SJSA1 (cell line): ENCODE measurements at regions not wholly inside any gene's neighbourhood (a gene's known extent, or its start where the extent isn't known, plus 50 kb on each side); places are given as distances from the start of the nearest gene placed in this dataset.

Experiments
- DNase-seq, 2 experiments: peaks; one replicate each; pipeline ENCODE4 v3.0.0-alpha.2; 2015 to 2020; ENCODE audit warnings: low spot score in 2 of 2, low read depth in 1 of 2
- H3K27ac ChIP-seq: fragments of 250-450 bp; sonication (Bioruptor Pico); 2 replicates; pipeline ENCODE4 v1.5.1; 2020; ENCODE audit warnings: mild to moderate bottlenecking, moderate library complexity
- H3K27me3 ChIP-seq: fragments of 250-450 bp; sonication (Bioruptor Pico); replicated peaks from 2 replicates; pipeline ENCODE4 v1.5.1; 2020; ENCODE audit warnings: mild to moderate bottlenecking, moderate library complexity
- H3K36me3 ChIP-seq: fragments of 250-450 bp; sonication (Bioruptor Pico); 2 replicates; pipeline ENCODE4 v1.5.1; 2020; ENCODE audit warnings: mild to moderate bottlenecking
- H3K4me1 ChIP-seq: fragments of 250-450 bp; sonication (Bioruptor Pico); replicated peaks from 2 replicates; pipeline ENCODE4 v1.6.1; 2021; ENCODE audit warnings: mild to moderate bottlenecking
- H3K4me3 ChIP-seq: fragments of 250-450 bp; sonication (Bioruptor Pico); 2 replicates; pipeline ENCODE4 v1.5.1; 2020; ENCODE audit warnings: mild to moderate bottlenecking
- H3K9me3 ChIP-seq: fragments of 250-450 bp; sonication (Bioruptor Pico); replicated peaks from 2 replicates; pipeline ENCODE4 v1.5.1; 2020; ENCODE audit warnings: mild to moderate bottlenecking

DNA sequence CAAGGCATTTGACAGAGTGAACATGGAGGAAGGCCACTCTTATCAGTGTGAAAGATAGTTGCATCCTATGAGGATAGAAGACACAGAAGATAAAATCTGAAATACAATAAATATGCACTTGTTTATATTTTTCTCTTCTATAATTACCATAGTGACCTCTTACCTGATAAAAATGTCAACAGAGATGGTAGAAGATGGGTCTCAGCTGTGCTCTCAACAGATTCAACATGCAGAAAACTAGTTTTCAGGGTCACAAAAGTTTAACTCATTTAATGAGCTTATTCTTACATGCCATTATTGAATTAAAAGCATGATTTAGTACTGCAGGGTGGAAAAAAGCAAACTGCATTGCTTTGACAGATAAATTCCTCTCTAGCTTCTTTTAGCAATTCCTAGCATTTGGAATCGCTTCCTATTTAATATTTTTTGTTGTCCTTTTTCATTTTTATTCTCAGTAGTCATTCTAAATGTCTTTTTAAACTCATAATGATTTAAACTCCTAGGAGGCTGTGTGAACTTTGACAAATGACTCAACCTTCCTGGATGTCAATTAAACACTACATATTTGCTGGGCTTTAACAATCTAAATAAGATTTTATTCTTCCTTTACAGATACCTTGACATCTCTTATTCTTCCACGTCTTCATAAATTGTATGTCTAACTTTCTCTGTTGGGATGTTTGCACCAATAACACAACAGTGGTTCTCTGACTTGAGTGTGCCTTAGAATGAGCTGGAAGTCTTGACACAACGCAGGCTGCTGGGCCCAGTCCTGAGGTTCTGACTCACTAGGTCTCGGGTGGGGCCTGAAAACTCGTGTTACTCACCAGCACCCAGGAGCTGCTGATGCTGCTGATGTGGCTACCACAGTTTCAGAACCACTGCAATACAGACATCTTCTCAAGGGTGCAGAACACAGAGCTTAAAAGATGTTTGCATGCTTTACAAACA lies 565.5 kb upstream of the IGFBP3 start:
- Histone ChIP-seq H3K36me3 (no peaks in the 10 kb centered on the region), H3K27ac (peak overlapping the region; percentile 18; the same call in 1 of the 2 replicates), H3K9me3 (no peaks in the 10 kb centered on the region), H3K4me3 (no peak overlapping the region), H3K27me3 (no peaks in the 10 kb centered on the region), H3K4me1 (peaks cover 22% of the 10 kb centered on the region)
- peak; percentile 14 to 47 for DNase-seq

DNA sequence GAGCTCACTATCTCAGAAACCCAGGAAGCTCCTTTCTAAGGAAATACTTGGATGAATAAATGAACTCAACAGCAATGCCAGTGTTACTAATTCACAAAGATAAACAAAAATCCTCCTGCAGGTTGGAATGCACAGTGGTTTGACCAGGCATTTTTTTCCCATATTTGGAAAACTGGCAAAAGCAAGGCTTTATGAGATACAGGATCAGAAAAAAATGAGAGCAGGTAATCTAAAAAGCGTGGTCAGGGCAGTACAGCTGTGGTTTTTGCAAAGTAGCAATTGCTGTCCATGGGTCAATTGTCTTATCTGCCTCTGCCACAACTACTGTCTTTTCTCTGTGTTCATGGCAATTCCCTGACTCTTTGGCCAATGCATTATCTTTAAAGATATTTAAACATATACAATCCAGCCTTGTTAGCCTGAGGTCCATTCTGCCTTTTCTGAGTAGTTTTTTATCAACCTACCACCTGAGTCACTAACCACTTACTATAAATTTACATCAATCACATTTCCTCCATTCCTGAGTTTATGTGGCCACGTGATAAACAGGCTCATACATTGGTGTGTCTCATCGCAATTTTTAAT lies 564.5 kb upstream of the IGFBP3 start:
- H3K27me3 ChIP-seq = no peaks in the 10 kb centered on the region
- no peaks in the 10 kb centered on the region for H3K9me3 ChIP-seq
- peaks cover 22% of the 10 kb centered on the region for H3K4me1 ChIP-seq
- peak in 1 of 2 experiments; percentile 40 for DNase-seq
- no peaks in the 10 kb centered on the region for H3K36me3 ChIP-seq
- H3K27ac ChIP-seq = peak overlapping the region; percentile 18
- no peak overlapping the region for H3K4me3 ChIP-seq

DNA sequence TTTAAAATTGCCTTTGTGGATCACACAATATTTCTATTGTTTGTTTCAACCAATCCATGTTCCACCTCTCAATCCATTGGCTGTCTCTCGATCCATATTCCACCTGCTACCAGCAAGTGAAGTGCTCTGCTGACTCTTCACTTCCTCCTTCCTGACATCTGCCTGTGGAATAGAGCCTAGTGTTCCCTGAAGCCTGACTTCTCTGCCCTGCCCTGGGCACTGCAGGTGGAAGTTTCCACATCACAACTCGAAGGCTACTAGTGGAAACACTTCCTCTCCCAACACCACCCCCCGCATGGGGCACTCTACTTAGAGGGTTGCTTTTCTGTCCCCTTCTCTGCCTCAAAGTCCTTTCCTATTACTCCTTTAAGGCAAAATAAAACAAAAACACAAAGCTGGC lies 563.8 kb upstream of the IGFBP3 start:
- Histone ChIP-seq H3K9me3 (no peaks in the 10 kb centered on the region), H3K27me3 (no peaks in the 10 kb centered on the region), H3K27ac (peak overlapping the region; percentile 18; the same call in 1 of the 2 replicates), H3K36me3 (no peaks in the 10 kb centered on the region), H3K4me1 (peaks cover 22% of the 10 kb centered on the region), H3K4me3 (no peak overlapping the region)
- DNase-seq = no peak

GRCh38 chr7:46480619-46481018 lies 559.5 kb upstream of the IGFBP3 start:
- no peak for DNase-seq
- no peak overlapping the region for H3K27ac ChIP-seq
- no peak overlapping the region for H3K4me3 ChIP-seq
- peaks cover 7% of the 10 kb centered on the region for H3K4me1 ChIP-seq
- H3K9me3 ChIP-seq = no peaks in the 10 kb centered on the region
- no peaks in the 10 kb centered on the region for H3K36me3 ChIP-seq
- no peaks in the 10 kb centered on the region for H3K27me3 ChIP-seq

- no peaks in the 10 kb centered on the region for H3K4me1 ChIP-seq
- H3K27ac ChIP-seq = no peak overlapping the region
- H3K4me3 ChIP-seq = no peak overlapping the region
- DNase-seq = no peak
- 0 out of 2 replicates have a peak, but pooled peaks cover 2% of the 10 kb centered on the region for H3K9me3 ChIP-seq
- H3K36me3 ChIP-seq = no peaks in the 10 kb centered on the region
- H3K27me3 ChIP-seq = no peaks in the 10 kb centered on the region
These were observed 558.6 kb upstream of the IGFBP3 start for GRCh38 chr7:46479680-46480079.

DNA sequence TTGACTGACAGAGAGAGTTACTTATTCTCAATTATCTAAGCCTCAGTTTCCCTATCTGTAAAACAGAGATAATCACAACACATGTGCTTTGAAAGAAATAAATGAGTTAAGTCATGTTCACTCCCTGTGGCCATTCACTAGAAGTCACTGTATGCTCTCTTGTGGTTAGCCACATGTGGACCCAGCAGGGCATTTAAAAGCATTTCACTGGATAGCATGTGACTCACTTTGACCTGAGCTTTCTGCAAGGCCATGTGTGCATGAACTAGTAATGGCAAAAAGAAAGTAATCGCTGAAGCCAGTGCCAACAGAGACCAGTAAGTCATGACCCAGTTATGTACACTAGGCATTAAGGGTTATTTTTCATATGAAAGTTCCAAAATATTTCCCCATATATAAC lies 557.0 kb upstream of the IGFBP3 start:
- Histone ChIP-seq H3K27ac (no peak overlapping the region), H3K27me3 (no peaks in the 10 kb centered on the region), H3K9me3 (0 out of 2 replicates have a peak, but pooled peaks cover 8% of the 10 kb centered on the region)

DNA sequence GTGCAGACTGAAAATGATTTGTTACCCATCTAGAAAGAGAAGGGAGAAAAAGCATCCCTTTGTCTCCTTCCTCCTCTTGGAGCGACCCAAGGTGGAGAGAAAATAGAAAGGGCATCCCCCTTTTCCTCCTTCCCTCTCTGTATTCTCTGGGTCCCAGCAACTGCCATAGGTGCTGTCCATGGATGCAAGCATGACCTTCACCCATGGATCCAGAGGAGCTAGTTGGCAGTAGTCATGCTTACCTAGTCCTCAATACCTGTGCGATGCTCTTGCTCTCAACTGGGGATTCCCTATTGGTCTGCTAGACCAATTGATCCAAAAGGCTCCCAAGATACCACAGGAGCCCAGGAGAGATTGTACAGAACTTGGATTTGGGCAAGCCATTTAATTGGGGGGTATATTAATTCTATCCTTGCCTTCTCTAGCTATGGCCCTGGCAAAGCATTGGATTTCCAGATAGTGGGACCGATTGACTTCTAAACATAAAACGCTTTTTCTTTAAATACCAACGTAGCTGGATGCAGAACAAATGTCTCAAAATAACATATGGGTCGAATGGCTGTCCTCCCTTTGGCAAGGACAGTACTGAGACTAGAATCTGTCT lies 547.8 kb upstream of the IGFBP3 start:
- no peaks in the 10 kb centered on the region for H3K4me1 ChIP-seq
- no peak overlapping the region for H3K27ac ChIP-seq
- H3K9me3 ChIP-seq = peaks cover 44% of the 10 kb centered on the region
- no peaks in the 10 kb centered on the region for H3K27me3 ChIP-seq
- no peak overlapping the region for H3K4me3 ChIP-seq
- no peak for DNase-seq
- H3K36me3 ChIP-seq = no peaks in the 10 kb centered on the region

More for the DNA sequence above, 557.0 kb upstream of the IGFBP3 start:
- H3K4me3 ChIP-seq = no peak overlapping the region
- DNase-seq = no peak
- H3K4me1 ChIP-seq = no peaks in the 10 kb centered on the region
- no peaks in the 10 kb centered on the region for H3K36me3 ChIP-seq

GRCh38 chr7:46463170-46463569 lies 542.1 kb upstream of the IGFBP3 start:
- Histone ChIP-seq H3K4me3 (no peak overlapping the region), H3K27ac (no peak overlapping the region), H3K4me1 (no peaks in the 10 kb centered on the region), H3K27me3 (no peaks in the 10 kb centered on the region), H3K36me3 (no peaks in the 10 kb centered on the region), H3K9me3 (peaks cover 21% of the 10 kb centered on the region)
- no peak for DNase-seq

DNA sequence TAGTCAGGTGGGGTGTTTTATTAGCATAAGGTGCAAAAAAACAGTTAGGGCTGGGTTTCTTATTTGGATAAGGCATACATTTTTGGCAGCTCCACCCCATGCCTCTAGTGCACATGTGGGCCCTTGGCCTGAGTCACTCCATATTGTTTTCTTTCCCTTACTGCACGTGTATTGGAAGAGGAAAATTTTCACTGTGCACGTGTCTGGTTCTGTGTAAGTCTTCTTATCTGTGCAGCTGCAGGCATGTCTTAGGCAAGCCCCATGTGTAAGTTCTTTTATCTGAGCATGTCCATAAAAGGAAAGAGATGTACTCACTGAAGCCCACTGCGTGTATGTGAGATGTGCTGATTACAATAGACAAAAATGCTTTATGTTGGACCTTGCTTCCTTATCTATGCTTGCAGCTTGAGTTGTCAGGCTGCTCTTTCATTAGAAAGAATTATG lies 540.3 kb upstream of the IGFBP3 start:
- no peak overlapping the region for H3K27ac ChIP-seq
- DNase-seq = no peak
- H3K27me3 ChIP-seq = no peaks in the 10 kb centered on the region
- H3K36me3 ChIP-seq = no peaks in the 10 kb centered on the region
- peaks cover 4% of the 10 kb centered on the region; the same call in 1 of the 2 replicates for H3K4me1 ChIP-seq
- no peak overlapping the region for H3K4me3 ChIP-seq
- H3K9me3 ChIP-seq = peaks cover 5% of the 10 kb centered on the region; the same call in 1 of the 2 replicates

GRCh38 chr7:46459942-46460341 lies 538.9 kb upstream of the IGFBP3 start:
- Histone ChIP-seq H3K9me3 (no peaks in the 10 kb centered on the region), H3K27me3 (no peaks in the 10 kb centered on the region), H3K36me3 (no peaks in the 10 kb centered on the region), H3K4me3 (no peak overlapping the region), H3K4me1 (peaks cover 14% of the 10 kb centered on the region), H3K27ac (no peak overlapping the region)
- no peak for DNase-seq

DNA sequence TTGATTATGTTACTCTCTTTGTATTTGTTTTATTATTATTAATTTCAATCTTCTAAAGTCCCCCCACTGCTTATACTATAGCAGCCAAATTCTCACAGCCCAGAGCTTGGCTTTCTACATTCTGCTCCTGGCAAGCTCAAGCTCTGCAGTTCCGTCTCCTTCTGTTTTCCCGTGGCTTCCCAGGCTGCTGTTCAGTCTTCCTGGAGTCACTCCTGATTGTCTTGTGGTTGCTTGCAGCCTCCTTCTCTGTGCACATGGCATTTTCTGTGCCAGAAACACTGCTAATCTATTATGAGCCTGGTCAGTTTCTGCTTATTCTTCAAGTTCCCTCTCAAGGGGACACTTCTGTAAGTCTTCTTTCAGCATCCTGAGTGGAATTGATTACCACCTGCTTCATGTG lies 533.7 kb upstream of the IGFBP3 start:
- H3K4me1 ChIP-seq = peaks cover 14% of the 10 kb centered on the region
- DNase-seq = no peak
- no peak overlapping the region for H3K27ac ChIP-seq

DNA sequence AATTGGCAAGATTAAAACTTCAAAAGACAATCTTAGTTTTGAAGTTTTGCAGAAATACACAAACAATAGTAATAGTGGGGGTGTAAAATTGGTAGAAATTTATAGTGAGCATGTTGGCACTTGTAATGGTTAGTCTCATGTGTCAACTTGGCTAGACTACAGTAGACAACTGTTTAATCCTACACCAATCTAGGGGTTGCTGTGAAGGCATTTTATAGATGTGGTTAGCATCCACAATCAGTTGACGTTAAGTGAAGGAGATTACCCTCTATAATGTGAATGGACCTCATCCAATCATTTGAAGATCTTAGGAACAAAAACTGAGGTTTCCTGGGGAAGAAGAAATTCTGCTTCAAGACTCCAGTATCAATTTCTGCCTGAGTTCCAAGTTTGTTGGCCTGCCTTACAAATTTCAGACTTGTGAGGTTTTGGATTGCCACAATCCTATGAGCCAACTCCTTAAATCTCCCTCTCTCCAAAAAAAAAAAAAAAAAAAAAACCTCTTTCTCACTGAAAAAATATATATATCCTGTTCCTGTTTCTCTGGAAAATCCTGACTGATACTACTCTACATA lies 531.6 kb upstream of the IGFBP3 start:
- H3K36me3 ChIP-seq = no peaks in the 10 kb centered on the region
- H3K4me1 ChIP-seq = peaks cover 14% of the 10 kb centered on the region
- no peak overlapping the region for H3K27ac ChIP-seq
- H3K4me3 ChIP-seq = no peak overlapping the region
- H3K27me3 ChIP-seq = no peaks in the 10 kb centered on the region
- no peak for DNase-seq
- H3K9me3 ChIP-seq = no peaks in the 10 kb centered on the region

More for the DNA sequence above, 533.7 kb upstream of the IGFBP3 start:
- H3K36me3 ChIP-seq = no peaks in the 10 kb centered on the region
- H3K4me3 ChIP-seq = no peak overlapping the region
- H3K27me3 ChIP-seq = no peaks in the 10 kb centered on the region
- H3K9me3 ChIP-seq = no peaks in the 10 kb centered on the region

DNA sequence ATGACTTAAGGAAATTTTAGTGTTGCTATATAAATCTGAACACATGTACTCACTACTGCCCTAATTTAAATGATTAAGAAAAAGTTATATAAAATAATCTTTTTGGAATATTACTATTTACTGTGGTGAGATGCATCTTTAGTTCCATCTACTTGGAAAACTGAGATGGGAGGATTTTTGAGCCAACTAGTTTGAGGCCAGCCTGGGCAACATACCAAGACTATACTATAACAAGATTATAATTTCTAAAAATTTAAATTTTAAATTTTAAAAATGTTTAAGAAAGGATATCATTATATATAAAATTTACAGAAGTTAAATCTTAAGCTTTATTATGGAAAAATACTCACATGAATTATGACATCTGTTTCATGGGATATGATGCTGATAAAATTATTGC lies 530.8 kb upstream of the IGFBP3 start:
- Histone ChIP-seq H3K27ac (no peak overlapping the region), H3K27me3 (no peaks in the 10 kb centered on the region), H3K4me1 (peaks cover 11% of the 10 kb centered on the region), H3K4me3 (no peak overlapping the region), H3K9me3 (no peaks in the 10 kb centered on the region), H3K36me3 (no peaks in the 10 kb centered on the region)
- DNase-seq = no peak
